GM18499 (cell line): ENCODE measurements at regions not wholly inside any gene's neighbourhood (a gene's known extent, or its start where the extent isn't known, plus 50 kb on each side); places are given as distances from the start of the nearest gene placed in this dataset.
A peak's percentile ranks its signal among the peaks of the same experiment; 100 is the strongest.

Experiments
- ATAC-seq: cut with Tn5 transposase; IDR thresholded peaks from one replicate; pipeline ENCODE4 v1.9.1; 2021; ENCODE audit warnings: moderate number of reproducible peaks; ENCODE audit not compliant: insufficient read depth, unreplicated experiment

GRCh38 chr7:20026762-20027161 lies 190.4 kb downstream of the MACC1 start:
- ATAC-seq, result no peak

- ATAC-seq, result peak; percentile 89
Measured at GRCh38 chr7:20021831-20022230, 195.4 kb downstream of the MACC1 start.

- ATAC-seq, result no peak
Measured at GRCh38 chr7:20021066-20021465, 196.1 kb downstream of the MACC1 start.

- ATAC-seq, result peak; percentile 47
Measured at GRCh38 chr7:20019757-20020432, 197.3 kb downstream of the MACC1 start.

- ATAC-seq, result no peak
Measured at GRCh38 chr7:20016669-20017068, 200.5 kb downstream of the MACC1 start.

GRCh38 chr7:20013536-20013935 lies 203.6 kb downstream of the MACC1 start:
- ATAC-seq, result no peak

- no peak for ATAC-seq
Measured at GRCh38 chr7:20012100-20012499, 205.1 kb downstream of the MACC1 start.

GRCh38 chr7:20010877-20011276 lies 206.3 kb downstream of the MACC1 start:
- no peak for ATAC-seq

- ATAC-seq, result no peak
Measured at GRCh38 chr7:20007510-20007909, 209.7 kb downstream of the MACC1 start.

- no peak for ATAC-seq
Measured at GRCh38 chr7:20005081-20005480, 212.1 kb downstream of the MACC1 start.

GRCh38 chr7:19999681-20000080 lies 217.5 kb downstream of the MACC1 start:
- no peak for ATAC-seq

GRCh38 chr7:19991936-19992335 lies 218.5 kb upstream of the TMEM196 start:
- no peak for ATAC-seq

- no peak for ATAC-seq
Measured at GRCh38 chr7:19989906-19990305, 216.5 kb upstream of the TMEM196 start.

GRCh38 chr7:19988860-19989259 lies 215.4 kb upstream of the TMEM196 start:
- no peak for ATAC-seq

- no peak for ATAC-seq
Measured at GRCh38 chr7:19984231-19984632, 210.8 kb upstream of the TMEM196 start.

- no peak for ATAC-seq
Measured at GRCh38 chr7:19982841-19983835, 209.7 kb upstream of the TMEM196 start.

GRCh38 chr7:19973581-19973980 lies 200.2 kb upstream of the TMEM196 start:
- no peak for ATAC-seq

GRCh38 chr7:19972876-19973275 lies 199.5 kb upstream of the TMEM196 start:
- ATAC-seq, result no peak

- no peak for ATAC-seq
Measured at GRCh38 chr7:19971956-19972355, 198.5 kb upstream of the TMEM196 start.

- ATAC-seq, result no peak
Measured at GRCh38 chr7:19970514-19970913, 197.1 kb upstream of the TMEM196 start.

- no peak for ATAC-seq
Measured at GRCh38 chr7:19969859-19970493, 196.6 kb upstream of the TMEM196 start.
